Suprapubic skin (tissue), 4 donors: ENCODE measurements at regions not wholly inside any gene's neighbourhood (a gene's known extent, or its start where the extent isn't known, plus 50 kb on each side); places are given as distances from the start of the nearest gene placed in this dataset.

Experiments used
- CTCF ChIP-seq, 2 donors: fragments of 200-600 bp in 1 of 2; fragments of 450-650 bp in 1 of 2; sonication (generic) in 1 of 2; IDR thresholded peaks; one replicate each; pipeline ENCODE4 v1.5.1; 2016 to 2019; ENCODE audit warnings: antibody characterized with exemption in 2 of 2, mild to moderate bottlenecking in 1 of 2, moderate library complexity in 1 of 2
- EP300 ChIP-seq: sonication (generic); formaldehyde crosslinking; IDR thresholded peaks from one replicate; pipeline ENCODE4 v1.6.1; 2017; ENCODE audit warnings: antibody characterized with exemption
- POLR2A ChIP-seq, 2 donors: fragments of 450-650 bp; IDR thresholded peaks; one replicate each; pipeline ENCODE4 v1.6.1; 2017; ENCODE audit warnings: antibody characterized with exemption in 2 of 2, mild to moderate bottlenecking in 2 of 2, moderate library complexity in 2 of 2
- POLR2AphosphoS5 ChIP-seq, 3 donors: sonication (generic); formaldehyde crosslinking; IDR thresholded peaks; one replicate each; pipeline ENCODE4 v1.6.1; 2017; ENCODE audit warnings: antibody characterized with exemption in 3 of 3

GRCh38 chr11:104584823-104585222 is 313.4 kb downstream of the CASP12 start:
- TF ChIP-seq CTCF (IDR thresholded peaks at IDR 0.05) = no peak
- no peak for TF ChIP-seq POLR2A (IDR thresholded peaks at IDR 0.05)
- no peak for TF ChIP-seq POLR2AphosphoS5 (IDR thresholded peaks at IDR 0.05)
- TF ChIP-seq EP300 = no peak
